Trophoblast cell (in vitro differentiated cells and primary cell): ENCODE measurements at regions not wholly inside any gene's neighbourhood (a gene's known extent, or its start where the extent isn't known, plus 50 kb on each side); places are given as distances from the start of the nearest gene placed in this dataset.

Experiments
- DNase-seq, 2 donors: peaks; one replicate each; pipeline ENCODE4 v3.0.0-alpha.2; 2016
- H2AFZ ChIP-seq: 2 replicates; pipeline ENCODE4 v1.6.1; 2013; ENCODE audit warnings: low read length, moderate library complexity, mild to moderate bottlenecking; ENCODE audit not compliant: insufficient read depth, poor library complexity
- H2AK5ac ChIP-seq: 2 replicates; pipeline ENCODE4 v1.6.1; 2013; ENCODE audit warnings: mild to moderate bottlenecking, low read length
- H2BK120ac ChIP-seq: 2 replicates; pipeline ENCODE4 v1.6.1; 2013; ENCODE audit warnings: low read length, mild to moderate bottlenecking, moderate library complexity; ENCODE audit not compliant: insufficient read depth, poor library complexity
- H2BK12ac ChIP-seq: 2 replicates; pipeline ENCODE4 v1.6.1; 2013; ENCODE audit warnings: mild to moderate bottlenecking, low read length, moderate library complexity
- H2BK5ac ChIP-seq: 2 replicates; pipeline ENCODE4 v1.6.1; 2013; ENCODE audit warnings: low read length, low read depth, moderate library complexity, mild to moderate bottlenecking; ENCODE audit not compliant: poor library complexity
- H3K14ac ChIP-seq: 2 replicates; pipeline ENCODE4 v1.6.1; 2013; ENCODE audit warnings: mild to moderate bottlenecking, low read length
- H3K18ac ChIP-seq: 2 replicates; pipeline ENCODE4 v1.6.1; 2013; ENCODE audit warnings: mild to moderate bottlenecking, low read length
- H3K23ac ChIP-seq: 2 replicates; pipeline ENCODE4 v1.6.1; 2013; ENCODE audit warnings: low read length
- H3K27ac ChIP-seq: 2 replicates; pipeline ENCODE4 v1.5.1; 2013; ENCODE audit warnings: low read depth, mild to moderate bottlenecking, inconsistent platforms, low read length, moderate library complexity
- H3K27me3 ChIP-seq: 2 replicates; pipeline ENCODE4 v1.6.1; 2013; ENCODE audit warnings: inconsistent platforms, mild to moderate bottlenecking, low read length, moderate library complexity; ENCODE audit not compliant: insufficient read depth
- H3K36me3 ChIP-seq, 2 experiments: 1 replicate in 1 of 2; 2 replicates in 1 of 2; pipeline ENCODE4 v1.6.1; 2013; ENCODE audit warnings: low read length in 2 of 2, mild to moderate bottlenecking in 2 of 2, moderate library complexity in 1 of 2; ENCODE audit not compliant: insufficient read depth in 2 of 2, control insufficient read depth in 1 of 2
- H3K4ac ChIP-seq: 2 replicates; pipeline ENCODE4 v1.6.1; 2013; ENCODE audit warnings: low read depth, mild to moderate bottlenecking, low read length, moderate library complexity
- H3K4me1 ChIP-seq, 2 experiments: 1 replicate in 1 of 2; 2 replicates in 1 of 2; pipeline ENCODE4 v1.6.1; 2013; ENCODE audit warnings: low read length in 2 of 2, mild to moderate bottlenecking in 2 of 2, moderate library complexity in 1 of 2; ENCODE audit not compliant: insufficient read depth in 2 of 2, control insufficient read depth in 1 of 2
- H3K4me2 ChIP-seq: 2 replicates; pipeline ENCODE4 v1.6.1; 2013; ENCODE audit warnings: inconsistent platforms, mild to moderate bottlenecking, low read length, moderate library complexity
- H3K4me3 ChIP-seq: 2 replicates; pipeline ENCODE4 v1.5.1; 2013; ENCODE audit warnings: mild to moderate bottlenecking, low read depth, low read length, inconsistent platforms
- H3K79me1 ChIP-seq: one replicate; pipeline ENCODE4 v1.6.1; 2013; ENCODE audit warnings: low read length
- H3K79me2 ChIP-seq: 2 replicates; pipeline ENCODE4 v1.6.1; 2013; ENCODE audit warnings: low read length, mild to moderate bottlenecking; ENCODE audit not compliant: control insufficient read depth, insufficient read depth, poor library complexity
- H3K9ac ChIP-seq: 2 replicates; pipeline ENCODE4 v1.6.1; 2013; ENCODE audit warnings: mild to moderate bottlenecking, low read length
- H3K9me3 ChIP-seq: 2 replicates; pipeline ENCODE4 v1.6.1; 2013; ENCODE audit warnings: low read depth, mild to moderate bottlenecking, control low read depth, inconsistent platforms, low read length; ENCODE audit not compliant: insufficient read depth
- H4K12ac ChIP-seq: 2 replicates; pipeline ENCODE4 v1.6.1; 2013; ENCODE audit warnings: low read depth, mild to moderate bottlenecking, low read length, moderate library complexity
- H4K8ac ChIP-seq: 2 replicates; pipeline ENCODE4 v1.6.1; 2013; ENCODE audit warnings: low read depth, mild to moderate bottlenecking, low read length, moderate library complexity
- H4K91ac ChIP-seq: one replicate; pipeline ENCODE4 v1.6.1; 2013; ENCODE audit warnings: low read depth, mild to moderate bottlenecking, low read length, moderate library complexity
- WGBS: extraction: QIAGEN DNeasy Blood & Tissue Kit; methylation state at CpG from one replicate; pipeline ENCODE4 v1.1.7; 2013; ENCODE audit warnings: missing lambda C conversion rate; ENCODE audit not compliant: insufficient read length, insufficient coverage; ENCODE audit errors: extremely low coverage; 5-methylcytosine and 5-hydroxymethylcytosine counted together

DNA sequence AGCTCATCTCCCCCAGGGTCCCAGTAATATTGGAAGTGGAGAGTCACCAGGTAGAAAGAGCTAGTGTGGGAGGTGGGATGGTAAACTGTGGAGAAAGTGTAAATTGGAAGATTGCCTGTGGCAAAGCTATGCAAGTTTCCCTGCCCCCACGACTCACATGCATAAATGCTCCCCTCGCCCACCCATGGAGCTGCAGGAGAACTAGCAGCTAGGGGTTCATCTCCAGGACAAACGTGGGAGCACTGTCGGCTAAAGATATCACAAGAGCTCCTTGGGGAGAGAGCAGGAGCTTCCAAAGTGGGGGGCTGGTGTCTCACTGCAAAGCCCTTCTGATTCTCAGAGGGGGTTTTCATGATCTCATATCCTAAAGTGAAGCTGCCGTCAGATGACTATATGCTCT, 91.4 kb upstream of the PLCL2 start:
- DNase-seq, result no peak
- H2BK5ac ChIP-seq, result no peak overlapping the region
- no peak overlapping the region for H2BK12ac ChIP-seq
- H3K4me2 ChIP-seq, result no peak overlapping the region
- peaks cover 0 to 4% of the 10 kb centered on the region in 2 experiments for H3K4me1 ChIP-seq
- H4K8ac ChIP-seq, result no peak overlapping the region
- no peaks in the 10 kb centered on the region for H3K36me3 ChIP-seq
- no CpG with 5 or more reads among the region's 5 CpGs for WGBS
- no peak overlapping the region for H2BK120ac ChIP-seq
- H3K79me1 ChIP-seq, result peaks cover 7% of the 10 kb centered on the region
- no peak overlapping the region for H3K27ac ChIP-seq
- no peaks in the 10 kb centered on the region for H3K27me3 ChIP-seq
- H3K23ac ChIP-seq, result no peak overlapping the region
- no peak overlapping the region for H2AK5ac ChIP-seq
- H3K14ac ChIP-seq, result no peak overlapping the region
- H3K18ac ChIP-seq, result no peak overlapping the region
- H3K9ac ChIP-seq, result no peak overlapping the region
- no peak overlapping the region for H3K4ac ChIP-seq
- H3K4me3 ChIP-seq, result no peak overlapping the region
- H4K91ac ChIP-seq, result no peak overlapping the region
- no peak overlapping the region for H4K12ac ChIP-seq
- no peak overlapping the region for H2AFZ ChIP-seq
- H3K9me3 ChIP-seq, result peaks cover 2% of the 10 kb centered on the region
- no peaks in the 10 kb centered on the region for H3K79me2 ChIP-seq

DNA sequence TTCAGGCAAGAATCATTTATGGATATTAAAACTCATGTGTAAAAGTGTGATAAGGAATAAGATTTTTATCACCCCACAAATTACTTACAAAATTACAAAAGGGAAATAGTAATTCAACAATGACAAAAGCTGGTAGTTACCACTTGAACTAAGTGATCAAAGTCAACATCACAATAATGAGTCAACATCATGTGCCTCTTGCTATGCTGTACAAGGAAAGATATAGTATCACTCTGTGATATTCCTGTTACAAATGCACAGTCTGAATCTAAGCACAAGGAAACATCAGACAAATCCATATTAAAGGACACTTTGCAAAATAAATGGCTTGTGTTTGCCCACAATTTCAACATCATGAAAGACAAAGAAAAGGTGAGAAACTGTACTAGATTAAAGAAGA, 90.5 kb upstream of the PLCL2 start:
- Histone ChIP-seq H3K27ac (no peak overlapping the region), H2AK5ac (no peak overlapping the region), H2AFZ (no peak overlapping the region), H3K27me3 (no peaks in the 10 kb centered on the region), H3K4me1 (peaks cover 0 to 4% of the 10 kb centered on the region in 2 experiments), H4K8ac (no peak overlapping the region), H3K23ac (no peak overlapping the region), H2BK5ac (no peak overlapping the region), H3K79me1 (peaks cover 11% of the 10 kb centered on the region), H4K12ac (no peak overlapping the region), H4K91ac (no peak overlapping the region), H2BK120ac (no peak overlapping the region), H3K79me2 (no peaks in the 10 kb centered on the region), H3K4me3 (no peak overlapping the region), H2BK12ac (no peak overlapping the region), H3K18ac (no peak overlapping the region), H3K14ac (no peak overlapping the region), H3K36me3 (no peaks in the 10 kb centered on the region), H3K9ac (no peak overlapping the region), H3K4ac (no peak overlapping the region), H3K9me3 (peaks cover 2% of the 10 kb centered on the region), H3K4me2 (no peak overlapping the region)
- no peak for DNase-seq

DNA sequence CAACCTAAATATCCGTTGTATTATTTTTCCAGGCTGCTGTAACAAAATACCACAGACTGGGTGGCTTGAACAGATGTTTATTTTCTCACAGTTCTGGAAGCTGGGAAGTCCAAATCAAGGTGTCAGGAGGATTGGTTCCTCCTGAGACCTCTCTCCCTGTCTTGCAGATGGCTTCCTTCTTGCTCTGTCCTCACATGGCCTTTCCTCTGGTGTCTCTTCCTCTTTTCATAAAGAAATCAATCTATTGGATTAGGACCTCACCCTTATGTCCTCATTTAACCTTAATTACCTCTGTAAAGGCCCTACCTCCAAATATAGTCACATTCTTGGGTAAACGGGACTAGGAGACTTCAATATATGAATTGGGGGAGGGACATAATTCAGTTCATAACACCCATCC, 89.2 kb upstream of the PLCL2 start:
- H4K12ac ChIP-seq, result no peak overlapping the region
- no peak overlapping the region for H3K14ac ChIP-seq
- H3K79me2 ChIP-seq, result no peaks in the 10 kb centered on the region
- peaks cover 0 to 4% of the 10 kb centered on the region in 2 experiments for H3K4me1 ChIP-seq
- H3K9me3 ChIP-seq, result peaks cover 2% of the 10 kb centered on the region
- H2BK12ac ChIP-seq, result no peak overlapping the region
- no peak overlapping the region for H4K8ac ChIP-seq
- H3K9ac ChIP-seq, result no peak overlapping the region
- no peak overlapping the region for H3K4ac ChIP-seq
- no peak overlapping the region for H3K4me3 ChIP-seq
- no peaks in the 10 kb centered on the region for H3K36me3 ChIP-seq
- H3K79me1 ChIP-seq, result peaks cover 14% of the 10 kb centered on the region
- H3K27me3 ChIP-seq, result no peaks in the 10 kb centered on the region
- no peak overlapping the region for H2BK5ac ChIP-seq
- H4K91ac ChIP-seq, result no peak overlapping the region
- no peak overlapping the region for H3K4me2 ChIP-seq
- no peak overlapping the region for H2BK120ac ChIP-seq
- no peak for DNase-seq
- no peak overlapping the region for H3K27ac ChIP-seq
- H2AFZ ChIP-seq, result no peak overlapping the region
- H3K18ac ChIP-seq, result no peak overlapping the region
- H2AK5ac ChIP-seq, result no peak overlapping the region
- H3K23ac ChIP-seq, result no peak overlapping the region
- no CpG with 5 or more reads among the region's 2 CpGs for WGBS

DNA sequence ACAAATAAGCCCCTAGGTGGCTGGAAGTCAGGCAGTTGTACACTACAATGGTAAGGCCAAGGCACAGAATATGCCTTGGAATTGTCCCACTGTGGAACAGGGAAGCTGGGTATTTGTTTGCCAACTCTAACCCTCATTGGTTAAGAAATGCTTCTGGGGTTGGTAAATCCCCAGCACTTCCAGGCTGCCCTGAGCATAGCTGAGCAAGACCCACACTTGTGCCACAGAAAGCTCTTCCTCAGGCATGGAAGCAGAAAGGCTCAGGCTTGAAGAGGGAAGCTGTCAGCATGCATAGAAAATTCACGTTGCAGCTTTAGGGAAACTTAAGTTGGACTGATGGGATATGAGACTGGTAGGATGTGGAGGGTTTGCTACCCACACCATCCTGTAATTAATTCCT, 86.9 kb upstream of the PLCL2 start:
- Histone ChIP-seq H3K23ac (no peak overlapping the region), H3K18ac (peak overlapping the region; percentile 61), H3K27me3 (no peaks in the 10 kb centered on the region), H3K9ac (no peak overlapping the region), H4K91ac (peak overlapping the region; percentile 92), H2AK5ac (peak overlapping the region; percentile 29), H3K4me2 (no peak overlapping the region), H3K4me1 (peaks cover 4% of the 10 kb centered on the region in 2 experiments), H3K79me2 (no peaks in the 10 kb centered on the region), H3K79me1 (peaks cover 14% of the 10 kb centered on the region), H3K27ac (peak overlapping the region; percentile 46), H4K12ac (no peak overlapping the region), H2BK120ac (peak overlapping the region; percentile 92), H2AFZ (peak overlapping the region; percentile 81), H3K4ac (no peak overlapping the region), H2BK12ac (peak overlapping the region; percentile 90), H3K14ac (peak overlapping the region; percentile 57), H2BK5ac (peak overlapping the region; percentile 74), H3K36me3 (no peaks in the 10 kb centered on the region), H4K8ac (peak overlapping the region; percentile 78), H3K4me3 (no peak overlapping the region), H3K9me3 (peaks cover 2% of the 10 kb centered on the region)
- DNase-seq, result no peak
- WGBS, result no CpG with 5 or more reads among the region's 1 CpG
